GM19468 (cell line): ENCODE measurements at regions not wholly inside any gene's neighbourhood (a gene's known extent, or its start where the extent isn't known, plus 50 kb on each side); places are given as distances from the start of the nearest gene placed in this dataset.

Source experiments
- ATAC-seq: cut with Tn5 transposase; IDR thresholded peaks from one replicate; pipeline ENCODE4 v1.9.1; 2021; ENCODE audit warnings: mild to moderate bottlenecking, moderate library complexity, moderate number of reproducible peaks; ENCODE audit not compliant: unreplicated experiment; ENCODE audit errors: extremely low read depth

GRCh38 chr11:115564851-115565250, 60.6 kb upstream of the CADM1 start:
- ATAC-seq: no peak

DNA sequence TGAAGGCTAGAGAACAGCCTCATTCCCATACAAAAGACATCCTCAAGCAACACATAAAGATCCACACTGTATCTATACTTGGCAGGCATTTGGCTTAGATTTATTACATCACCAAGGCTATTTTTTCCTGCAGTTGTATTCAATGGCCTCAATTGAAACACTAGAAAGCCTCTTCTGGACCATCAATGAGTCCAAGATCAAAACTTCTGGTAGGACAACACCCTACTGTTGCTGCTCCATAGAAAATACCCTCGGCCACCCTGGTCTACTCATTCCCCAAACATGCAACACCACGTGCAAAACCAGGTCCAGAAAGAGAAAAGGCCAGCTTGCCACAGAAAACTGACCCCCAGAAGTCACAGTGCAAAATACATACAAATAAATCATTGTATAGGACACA, 56.9 kb upstream of the CADM1 start:
- ATAC-seq: no peak

DNA sequence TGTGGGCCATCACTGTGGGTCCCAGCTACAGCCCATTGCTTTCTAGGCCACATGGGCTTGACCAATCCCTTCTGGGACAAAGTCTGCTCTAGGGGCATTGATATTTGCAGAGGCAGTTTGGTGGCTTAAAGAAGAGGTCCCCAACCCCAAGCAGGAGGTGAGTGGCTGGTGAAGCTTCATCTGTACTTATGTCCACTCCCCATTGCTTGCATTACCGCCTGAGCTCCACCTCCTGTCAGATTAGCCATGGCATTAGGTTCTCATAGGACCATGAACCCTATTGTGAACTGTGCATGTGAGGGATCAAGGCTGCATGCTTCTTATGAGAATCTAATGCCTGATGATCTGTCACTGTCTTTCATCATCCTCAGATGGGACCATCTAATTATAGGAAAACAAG, 54.4 kb upstream of the CADM1 start:
- no peak for ATAC-seq

DNA sequence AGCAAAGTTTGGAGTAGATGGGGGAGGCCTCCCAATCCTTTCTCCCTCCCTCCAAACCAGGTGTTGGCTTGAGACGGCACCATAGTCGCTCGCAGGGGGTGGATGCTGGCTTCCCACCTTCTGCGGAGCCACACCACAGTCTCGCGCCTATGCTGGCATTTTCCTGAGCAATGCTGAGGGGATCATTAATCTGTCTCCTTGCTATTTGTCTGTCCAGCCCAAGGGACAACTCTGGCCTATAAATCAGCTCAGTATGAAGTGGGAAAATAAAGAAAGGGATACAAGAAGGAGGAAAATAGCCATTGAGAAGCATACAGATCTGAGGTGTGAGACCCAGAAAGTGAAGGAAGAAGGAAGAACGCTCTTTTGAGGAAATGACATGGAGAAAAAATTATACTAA, 53.5 kb upstream of the CADM1 start:
- ATAC-seq: no peak

DNA sequence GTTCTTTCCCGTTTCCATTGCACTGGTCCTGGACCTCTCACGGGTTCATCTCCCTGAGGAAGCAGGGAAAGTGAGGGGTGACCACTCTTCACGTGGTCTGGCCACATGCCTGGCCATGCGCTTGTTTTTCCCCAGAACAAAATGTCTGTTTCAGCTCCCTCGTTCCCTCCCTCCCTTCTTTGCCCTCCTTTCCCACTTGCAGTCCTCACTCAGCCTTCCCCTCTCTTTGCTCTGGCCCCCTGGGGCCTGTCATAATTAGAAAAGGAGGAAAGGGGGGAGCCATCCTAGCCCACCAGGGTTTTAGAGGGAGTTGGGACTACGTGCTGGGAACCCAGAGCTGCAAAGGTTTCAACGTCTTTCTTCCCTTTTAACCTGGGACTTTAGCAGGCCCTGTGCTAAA, 52.8 kb upstream of the CADM1 start:
- no peak for ATAC-seq

- no peak for ATAC-seq
Measured at GRCh38 chr11:115555336-115556090, 51.3 kb upstream of the CADM1 start.
